ENCODE measurements at regions not wholly inside any gene's neighbourhood (a gene's known extent, or its start where the extent isn't known, plus 50 kb on each side); places are given as distances from the start of the nearest gene placed in this dataset.

DNA sequence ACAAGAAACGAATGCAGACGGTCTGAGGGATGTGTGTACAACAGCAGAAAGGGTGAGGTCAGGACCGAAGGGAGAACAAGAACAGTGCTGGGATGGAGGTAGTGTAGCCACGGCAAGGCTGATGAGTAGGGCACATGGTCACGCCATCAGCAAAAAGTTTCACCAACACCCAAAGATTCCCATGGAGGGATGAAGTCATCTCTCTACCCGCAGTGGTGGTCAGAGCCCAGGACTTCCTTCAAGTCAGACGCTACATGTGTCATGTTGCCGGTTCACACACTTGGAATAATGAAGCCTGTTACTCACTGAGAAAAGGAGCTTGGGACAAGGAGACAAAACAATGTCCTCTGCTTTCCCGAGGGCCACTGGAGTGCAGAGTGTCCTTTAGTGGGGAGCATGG lies 79.7 kb downstream of the SALL1 start:
- WGBS (ENCODE audit: low lambda C conversion rate, missing lambda C conversion rate), result 80% methylated on average over 9 of the region's 9 CpGs
- Histone ChIP-seq H3K4me2 (no peak overlapping the region), H3K79me2 (no peaks in the 10 kb centered on the region), H2AFZ (no peak overlapping the region), H3K4me1 (ENCODE audit: insufficient read depth) (no peaks in the 10 kb centered on the region), H3K36me3 (replicated peaks; ENCODE audit: insufficient read depth, low read depth) (no peaks in the 10 kb centered on the region), H3K27me3 (no peaks in the 10 kb centered on the region), H3K9me2 (replicated peaks; ENCODE audit: insufficient read depth) (no peaks in the 10 kb centered on the region), H3K9me3 (ENCODE audit: low read depth) (no peaks in the 10 kb centered on the region), H3K4me3 (no peak overlapping the region), H3K27ac (no peak overlapping the region), H4K20me1 (ENCODE audit: insufficient read depth, poor library complexity, severe bottlenecking) (no peaks in the 10 kb centered on the region)
- no peak for DNase-seq (ENCODE audit: low spot score)
- TF ChIP-seq CTCF (IDR thresholded peaks at IDR 0.05; ENCODE audit: poor library complexity), result no peak
- TF ChIP-seq EZH2 (IDR thresholded peaks at IDR 0.05; ENCODE audit: borderline replicate concordance), result no peak

GRCh38 chr16:51067352-51067751 lies 83.7 kb downstream of the SALL1 start:
- Histone ChIP-seq H3K27me3 (no peaks in the 10 kb centered on the region), H3K9me3 (ENCODE audit: low read depth) (no peaks in the 10 kb centered on the region), H3K9me2 (replicated peaks; ENCODE audit: insufficient read depth) (no peaks in the 10 kb centered on the region), H2AFZ (no peak overlapping the region), H4K20me1 (ENCODE audit: insufficient read depth, poor library complexity, severe bottlenecking) (no peaks in the 10 kb centered on the region), H3K4me1 (ENCODE audit: insufficient read depth) (no peaks in the 10 kb centered on the region), H3K27ac (no peak overlapping the region), H3K36me3 (replicated peaks; ENCODE audit: insufficient read depth, low read depth) (no peaks in the 10 kb centered on the region), H3K79me2 (no peaks in the 10 kb centered on the region), H3K4me3 (no peak overlapping the region), H3K4me2 (no peak overlapping the region)
- DNase-seq (ENCODE audit: low spot score), result no peak
- 74% methylated on average over 7 of the region's 7 CpGs for WGBS (ENCODE audit: low lambda C conversion rate, missing lambda C conversion rate)
- TF ChIP-seq EZH2 (IDR thresholded peaks at IDR 0.05; ENCODE audit: borderline replicate concordance) (no peak), CTCF (IDR thresholded peaks at IDR 0.05; ENCODE audit: poor library complexity) (no peak), EZH2phosphoT487 (IDR thresholded peaks at IDR 0.05; ENCODE audit: low read depth, severe bottlenecking, unreplicated experiment) (no peak)

GRCh38 chr16:51062039-51062438 lies 89.0 kb downstream of the SALL1 start:
- Histone ChIP-seq H3K27ac (no peak overlapping the region), H3K79me2 (no peaks in the 10 kb centered on the region), H3K36me3 (replicated peaks; ENCODE audit: insufficient read depth, low read depth) (no peaks in the 10 kb centered on the region), H2AFZ (no peak overlapping the region), H3K27me3 (no peaks in the 10 kb centered on the region), H3K4me1 (ENCODE audit: insufficient read depth) (no peaks in the 10 kb centered on the region), H3K4me3 (no peak overlapping the region), H4K20me1 (ENCODE audit: insufficient read depth, poor library complexity, severe bottlenecking) (no peaks in the 10 kb centered on the region), H3K4me2 (no peak overlapping the region), H3K9me3 (ENCODE audit: low read depth) (no peaks in the 10 kb centered on the region), H3K9me2 (replicated peaks; ENCODE audit: insufficient read depth) (no peaks in the 10 kb centered on the region)
- WGBS (ENCODE audit: low lambda C conversion rate, missing lambda C conversion rate), result 66% methylated on average over 5 of the region's 5 CpGs
- TF ChIP-seq EZH2phosphoT487 (IDR thresholded peaks at IDR 0.05; ENCODE audit: low read depth, severe bottlenecking, unreplicated experiment) (no peak), EZH2 (IDR thresholded peaks at IDR 0.05; ENCODE audit: borderline replicate concordance) (no peak), CTCF (IDR thresholded peaks at IDR 0.05; ENCODE audit: poor library complexity) (no peak)
- no peak for DNase-seq (ENCODE audit: low spot score)

GRCh38 chr16:51061328-51061727 lies 89.7 kb downstream of the SALL1 start:
- Histone ChIP-seq H2AFZ (no peak overlapping the region), H3K9me2 (replicated peaks; ENCODE audit: insufficient read depth) (no peaks in the 10 kb centered on the region), H4K20me1 (ENCODE audit: insufficient read depth, poor library complexity, severe bottlenecking) (no peaks in the 10 kb centered on the region), H3K27me3 (no peaks in the 10 kb centered on the region), H3K4me3 (no peak overlapping the region), H3K79me2 (no peaks in the 10 kb centered on the region), H3K36me3 (replicated peaks; ENCODE audit: insufficient read depth, low read depth) (no peaks in the 10 kb centered on the region), H3K9me3 (ENCODE audit: low read depth) (no peaks in the 10 kb centered on the region), H3K27ac (no peak overlapping the region), H3K4me2 (no peak overlapping the region), H3K4me1 (ENCODE audit: insufficient read depth) (no peaks in the 10 kb centered on the region)
- TF ChIP-seq CTCF (IDR thresholded peaks at IDR 0.05; ENCODE audit: poor library complexity) (no peak), EZH2 (IDR thresholded peaks at IDR 0.05; ENCODE audit: borderline replicate concordance) (no peak), EZH2phosphoT487 (IDR thresholded peaks at IDR 0.05; ENCODE audit: low read depth, severe bottlenecking, unreplicated experiment) (no peak)
- 87% methylated on average over 2 of the region's 2 CpGs for WGBS (ENCODE audit: low lambda C conversion rate, missing lambda C conversion rate)
- no peak for DNase-seq (ENCODE audit: low spot score)
